GM18507 (cell line): ENCODE measurements at regions not wholly inside any gene's neighbourhood (a gene's known extent, or its start where the extent isn't known, plus 50 kb on each side); places are given as distances from the start of the nearest gene placed in this dataset.

Experiments
- DNase-seq: peaks from one replicate; pipeline ENCODE4 v3.0.0; 2011; ENCODE audit warnings: low read depth; ENCODE audit not compliant: insufficient read length; ENCODE audit errors: extremely low spot score
- FAIRE-seq: peaks from 2 replicates; lab custom pipeline; 2011; peaks lifted over from hg19 to GRCh38; lab: Jason Lieb, UNC

DNA sequence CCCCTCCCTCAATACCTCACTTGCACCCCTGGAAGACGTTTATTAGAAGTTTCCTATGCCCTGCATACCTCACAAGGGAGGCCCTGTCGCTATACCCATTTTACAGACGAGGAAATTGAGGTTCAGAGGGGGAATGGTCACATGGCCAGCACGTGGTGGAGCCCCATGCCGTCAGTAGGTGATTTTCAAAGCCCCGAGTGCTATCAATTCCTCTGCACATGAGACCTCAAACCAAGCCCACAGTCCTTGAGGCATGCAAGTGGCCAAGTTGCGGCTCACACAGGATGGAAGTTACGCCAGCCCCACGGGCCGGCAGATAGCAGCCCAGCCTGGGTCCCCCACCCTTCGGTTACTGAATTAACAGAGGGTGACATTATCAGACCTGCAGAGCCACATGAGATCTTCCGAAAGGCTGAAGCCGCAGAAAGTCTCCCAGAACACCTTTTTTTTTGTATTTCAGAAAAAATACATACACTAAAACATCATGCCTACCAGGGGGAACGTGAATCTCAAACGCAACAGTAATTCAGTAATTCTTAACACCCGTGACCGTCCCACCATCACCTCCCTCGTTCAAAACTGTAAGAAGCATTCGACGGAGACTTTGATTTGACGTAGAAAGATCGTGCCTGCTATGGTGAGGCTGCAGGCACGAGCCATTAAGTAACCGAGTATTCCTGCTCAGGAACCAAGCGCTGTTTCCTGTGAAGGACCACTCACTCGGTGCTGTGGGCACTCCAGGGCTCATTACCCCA is 129.0 kb downstream of the RFLNA start:
- DNase-seq (no peak), FAIRE-seq (no peak)

DNA sequence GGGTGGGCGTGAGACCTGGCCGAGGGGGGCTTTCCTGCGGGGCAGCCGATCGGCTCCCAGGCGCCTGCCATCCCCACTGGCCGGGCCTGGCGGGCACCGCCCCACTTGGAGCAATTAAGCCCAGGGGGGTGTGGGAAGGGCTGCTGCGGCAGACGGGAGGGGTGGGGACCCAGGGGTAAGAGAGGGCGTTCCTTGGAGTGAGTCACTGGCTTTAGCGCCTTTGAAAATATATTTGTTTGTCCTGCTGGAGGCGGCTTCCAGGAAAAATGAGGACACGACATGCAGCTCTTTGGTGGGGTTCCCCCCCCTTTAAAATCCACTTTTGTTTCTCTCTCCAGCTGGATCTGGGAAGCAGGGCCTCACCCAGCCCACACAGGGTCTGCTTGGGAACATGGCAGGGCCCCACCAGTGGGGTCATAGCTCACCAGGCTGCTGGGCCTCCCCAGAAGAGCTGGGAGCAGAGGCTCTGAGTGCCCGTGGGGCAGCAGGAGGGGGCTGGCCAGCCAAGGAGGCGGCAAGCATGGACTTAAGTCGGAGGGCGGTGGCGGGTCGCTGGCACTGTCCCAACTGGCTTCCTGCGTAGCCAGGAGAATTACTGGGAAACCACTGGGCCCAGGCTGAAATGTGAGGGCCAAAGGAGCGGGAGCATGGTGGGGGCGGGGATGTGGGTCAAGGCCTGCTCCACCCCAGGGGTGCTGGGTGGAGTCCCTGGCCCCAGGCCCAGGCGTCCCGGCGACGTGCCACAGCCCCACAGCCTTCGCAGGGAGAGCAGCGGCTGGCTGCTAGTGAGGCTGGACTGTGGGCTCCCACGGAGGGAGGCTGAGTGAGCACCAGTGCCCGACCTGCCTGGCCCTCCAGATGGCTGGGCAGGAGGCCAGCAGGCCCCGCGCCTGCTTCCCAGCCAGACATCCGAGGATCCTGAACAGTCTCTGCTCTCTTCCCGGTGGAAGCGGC is 128.0 kb downstream of the RFLNA start:
- DNase-seq = no peak
- no peak for FAIRE-seq

DNA sequence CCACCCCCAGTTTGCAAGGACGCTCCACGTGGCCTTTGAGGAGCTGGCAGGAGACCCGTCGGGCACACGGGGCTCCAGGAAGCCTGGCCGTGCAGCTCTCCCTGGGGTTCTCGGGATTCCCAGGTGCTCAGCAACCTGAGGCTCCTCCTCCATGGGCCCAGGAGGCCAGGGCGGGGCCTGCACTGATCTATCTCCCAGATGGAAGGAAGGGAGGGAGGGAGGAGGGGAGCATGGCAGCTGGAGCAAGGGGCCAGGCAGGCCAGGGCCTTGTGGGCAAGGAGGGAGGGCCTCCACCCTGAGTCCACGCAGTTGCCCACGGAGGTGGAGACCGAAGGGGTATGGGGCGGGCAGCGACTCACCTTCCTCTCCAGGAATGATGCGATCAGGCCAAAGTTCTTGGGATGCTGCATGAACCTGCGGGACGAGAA is 127.3 kb downstream of the RFLNA start:
- no peak for DNase-seq
- no peak for FAIRE-seq

GRCh38 chr12:124420996-124421674 is 126.2 kb downstream of the RFLNA start:
- FAIRE-seq = no peak
- no peak for DNase-seq

DNA sequence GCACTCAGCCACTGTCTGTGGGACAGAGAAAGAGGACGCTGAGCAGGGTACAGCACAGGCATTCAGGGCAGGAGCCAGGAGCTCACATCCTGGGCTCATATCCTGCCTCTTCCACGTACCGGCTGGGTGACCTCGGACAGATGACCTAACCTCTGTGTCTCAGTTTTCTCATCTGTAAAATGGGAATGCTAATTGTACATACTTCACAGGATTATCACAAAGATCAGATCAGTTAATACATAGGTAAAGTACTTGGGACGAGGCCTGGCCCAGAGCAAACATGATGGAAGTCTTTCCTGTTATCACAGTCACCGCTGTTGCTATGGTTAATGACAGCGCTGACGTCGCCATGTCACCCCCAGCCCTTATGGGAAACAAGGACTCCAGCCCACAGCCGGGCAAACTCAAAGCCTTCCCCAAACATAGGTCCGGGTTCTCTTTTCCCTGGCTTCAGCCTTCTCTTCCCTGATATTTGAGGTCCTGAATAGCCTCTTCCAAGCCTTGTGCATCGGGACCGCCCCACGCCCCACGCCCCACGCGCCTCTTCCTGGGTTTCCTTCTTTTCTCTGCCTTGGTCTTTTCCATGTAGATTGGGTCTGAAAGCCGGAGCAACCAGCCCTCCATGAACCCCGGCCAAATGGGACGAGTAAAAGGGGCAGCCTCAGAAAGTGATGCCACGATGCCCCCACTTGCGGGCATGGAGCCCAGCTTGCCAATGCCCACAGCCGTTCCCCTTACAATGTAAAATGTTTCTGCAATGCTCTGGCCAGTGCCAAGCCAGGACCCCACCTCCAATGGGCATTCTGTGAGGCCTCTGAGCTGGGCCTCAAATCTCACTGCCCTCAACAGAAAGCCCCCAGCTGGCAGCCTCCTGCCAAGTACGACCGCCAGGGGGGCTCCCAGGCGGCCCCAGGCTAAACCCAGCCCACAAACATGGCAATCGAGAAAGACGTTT is 125.4 kb downstream of the RFLNA start:
- no peak for DNase-seq

GRCh38 chr12:124419292-124420040 is 124.6 kb downstream of the RFLNA start:
- no peak for FAIRE-seq
- DNase-seq = no peak

More for the DNA sequence above, 125.4 kb downstream of the RFLNA start:
- FAIRE-seq = no peak

- DNase-seq = no peak
These were observed 123.9 kb downstream of the RFLNA start for GRCh38 chr12:124418791-124419190.

DNA sequence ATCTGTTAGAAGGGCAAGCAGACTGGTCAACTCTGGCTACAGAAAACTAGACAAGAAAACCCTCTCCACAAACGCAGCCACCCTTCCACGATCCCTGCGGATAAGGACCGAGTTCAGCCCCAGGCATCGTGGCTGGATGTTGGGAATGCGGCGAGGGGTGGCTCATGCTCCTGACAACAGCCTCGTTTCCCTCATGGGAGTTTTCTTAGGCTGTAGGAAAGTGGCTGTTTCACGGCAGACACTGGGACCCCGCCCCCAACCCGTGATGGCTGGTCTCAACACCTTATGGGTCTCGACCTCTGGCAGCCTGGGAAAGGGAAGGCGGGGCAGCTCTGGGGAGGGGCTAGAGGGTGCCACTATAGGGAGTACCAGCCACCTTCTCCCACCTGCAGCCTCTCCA is 123.3 kb downstream of the RFLNA start:
- FAIRE-seq (no peak), DNase-seq (no peak)

More at GRCh38 chr12:124418791-124419190, 123.9 kb downstream of the RFLNA start:
- no peak for FAIRE-seq

DNA sequence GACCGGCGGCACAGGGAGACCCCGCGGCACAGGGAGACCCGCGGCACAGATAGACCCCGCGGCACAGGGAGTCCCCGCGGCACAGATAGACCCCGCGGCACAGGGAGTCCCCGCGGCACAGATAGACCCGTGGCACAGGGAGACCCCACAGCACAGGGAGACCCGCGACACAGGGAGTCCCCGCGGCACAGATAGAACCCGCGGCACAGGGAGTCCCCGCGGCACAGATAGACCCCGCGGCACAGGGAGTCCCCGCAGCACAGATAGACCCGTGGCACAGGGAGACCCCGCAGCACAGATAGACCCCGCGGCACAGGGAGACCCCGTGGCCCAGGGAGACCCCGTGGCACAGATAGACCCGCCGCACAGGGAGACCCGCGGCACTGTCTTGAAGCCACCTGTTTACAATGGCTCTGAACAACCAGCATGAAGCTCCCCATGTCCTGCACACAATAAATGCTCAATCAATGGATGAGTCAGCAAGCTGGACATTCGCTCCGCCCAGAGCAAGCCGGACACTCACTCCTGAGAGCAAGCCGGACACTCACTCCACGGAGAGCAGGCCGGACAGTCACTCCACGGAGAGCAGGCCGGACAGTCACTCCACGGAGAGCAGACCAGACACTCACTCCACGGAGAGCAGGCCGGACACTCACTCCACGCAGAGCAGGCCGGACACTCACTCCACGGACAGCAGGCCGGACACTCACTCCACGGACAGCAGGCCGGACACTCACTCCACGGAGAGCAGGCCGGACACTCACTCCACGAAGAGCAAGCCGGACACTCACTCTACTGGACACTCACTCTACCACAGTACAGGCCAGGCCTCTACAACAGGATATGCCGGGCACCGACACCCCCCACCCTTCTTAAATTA is 121.9 kb downstream of the RFLNA start:
- no peak for DNase-seq
- FAIRE-seq = no peak

GRCh38 chr12:124415064-124415463 is 120.2 kb downstream of the RFLNA start:
- FAIRE-seq = no peak
- no peak for DNase-seq

DNA sequence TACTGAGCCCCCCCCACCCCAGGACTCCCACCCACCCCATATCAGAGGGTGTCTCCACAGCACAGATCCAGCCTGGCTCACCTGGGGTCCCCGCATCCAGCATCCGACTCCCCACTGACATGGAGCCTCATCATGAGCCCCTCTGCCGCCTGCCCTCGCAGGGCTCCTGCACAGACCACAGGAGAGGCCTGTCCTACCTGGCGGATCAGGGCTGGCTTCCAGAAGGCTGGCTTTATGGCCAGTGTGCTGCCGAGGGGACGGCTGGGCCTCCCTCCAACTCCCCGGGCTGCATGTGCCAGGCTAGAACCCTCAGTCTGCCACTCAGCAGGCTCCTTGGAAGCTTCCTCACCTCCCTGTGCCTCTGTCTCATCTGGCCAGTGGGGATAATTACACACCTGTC is 119.0 kb downstream of the RFLNA start:
- no peak for FAIRE-seq
- DNase-seq = no peak

DNA sequence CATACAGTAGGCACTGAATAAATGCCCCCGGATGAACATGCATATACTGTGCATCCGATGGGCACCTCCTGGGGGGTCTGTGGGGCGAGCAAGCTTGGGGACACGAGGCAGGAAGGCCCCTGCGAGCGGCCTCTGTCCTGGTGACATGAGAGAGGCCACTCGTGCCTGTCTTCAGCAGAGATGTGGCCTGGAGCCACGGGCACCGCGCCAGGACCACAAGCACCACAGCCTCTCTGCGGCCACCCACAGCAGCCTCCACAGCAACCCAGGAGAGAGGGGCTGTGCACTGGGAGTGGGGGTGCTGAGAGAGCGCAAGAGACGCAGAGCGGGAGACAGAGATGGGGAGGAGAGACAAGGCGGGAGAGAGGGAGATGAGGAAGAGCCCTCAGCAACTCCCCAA is 118.5 kb downstream of the RFLNA start:
- FAIRE-seq (no peak), DNase-seq (no peak)

- DNase-seq = no peak
- no peak for FAIRE-seq
These were observed 117.7 kb downstream of the RFLNA start for GRCh38 chr12:124412646-124413015.

DNA sequence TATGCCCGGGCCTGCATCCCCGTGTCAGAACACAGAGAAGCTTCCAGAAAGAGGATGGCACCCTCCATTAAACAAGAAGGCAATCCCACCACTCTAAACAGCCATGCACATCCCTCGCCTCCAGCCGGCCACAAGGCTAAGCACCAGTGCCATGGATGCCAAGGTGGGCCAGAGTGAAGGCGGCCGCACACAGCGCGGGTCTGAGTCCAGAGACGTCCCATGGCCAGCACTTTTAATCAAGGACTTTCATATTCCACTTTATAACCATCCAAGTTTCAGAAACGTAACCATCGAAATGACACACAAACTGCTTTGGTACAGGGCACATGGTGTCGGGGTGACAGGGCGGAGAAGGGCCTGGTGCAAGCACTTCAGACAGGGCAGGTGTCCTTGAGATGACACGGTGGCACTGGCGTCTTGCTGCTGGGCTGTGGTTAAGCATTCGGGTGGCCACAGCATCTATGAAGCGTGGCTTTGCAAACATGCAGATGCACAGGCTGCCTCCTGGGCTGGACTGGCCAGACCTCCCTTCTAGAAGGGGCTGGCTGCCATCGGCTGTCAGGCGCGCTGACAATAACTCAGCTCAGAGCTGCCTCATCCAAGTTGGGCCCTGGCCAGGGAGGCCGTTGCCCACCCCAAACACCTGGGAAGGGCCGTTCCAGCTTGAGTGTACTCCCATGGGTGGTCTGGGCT is 117.2 kb downstream of the RFLNA start:
- DNase-seq (no peak), FAIRE-seq (no peak)

GRCh38 chr12:124411281-124411878 is 116.5 kb downstream of the RFLNA start:
- no peak for FAIRE-seq
- DNase-seq = no peak

DNA sequence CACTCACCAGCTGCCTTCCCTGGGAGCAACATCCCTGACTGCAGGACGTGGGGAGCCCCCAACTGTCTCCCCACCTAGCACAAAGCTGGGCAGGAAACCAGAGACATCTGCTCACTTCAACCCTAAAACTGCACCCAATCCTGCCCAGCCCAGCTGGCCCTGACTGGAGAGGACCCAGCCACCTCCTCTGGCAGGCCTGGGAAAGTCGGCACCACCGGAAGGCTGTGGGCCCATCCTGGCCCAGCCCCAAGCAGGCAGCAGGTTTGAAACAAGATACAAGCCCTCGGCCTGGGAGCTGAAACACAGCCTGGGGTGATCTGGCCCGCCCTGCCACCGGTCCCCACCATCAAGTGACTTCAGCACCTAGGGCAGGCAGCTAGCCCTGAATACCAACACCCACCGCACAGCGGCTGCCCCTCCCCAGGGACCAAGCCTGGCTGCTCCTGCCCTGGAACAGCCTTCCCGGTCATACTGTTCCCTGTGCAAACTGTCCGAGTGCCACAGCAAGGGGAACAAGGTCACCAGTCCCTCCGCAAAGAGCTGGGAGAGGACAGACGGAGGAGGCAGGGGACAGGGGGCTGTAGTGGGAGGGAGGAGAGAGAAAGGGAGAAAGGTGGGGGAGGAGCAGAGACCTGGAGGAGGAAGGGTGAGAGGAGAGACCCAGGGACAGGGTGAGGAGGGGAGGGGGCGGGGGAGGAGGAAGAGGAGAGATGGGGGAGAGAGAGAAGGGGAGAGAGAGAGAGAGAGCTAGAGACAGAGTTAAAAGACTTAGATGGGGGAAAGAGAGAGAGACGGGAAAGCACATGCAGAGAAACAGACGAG is 115.7 kb downstream of the RFLNA start:
- FAIRE-seq (no peak), DNase-seq (no peak)
